Sciatic nerve (tissue), 2 donors: ENCODE measurements at regions not wholly inside any gene's neighbourhood (a gene's known extent, or its start where the extent isn't known, plus 50 kb on each side); places are given as distances from the start of the nearest gene placed in this dataset.
"Not testable (repeated sequence)": the region's sequence is repeated elsewhere in the genome, so short reads cannot be mapped to it uniquely, and the experiment has no call there.

Source experiments
- ATAC-seq: fragments of 200-7000 bp; cut with Tn5 transposase; one replicate; pipeline ENCODE4 v1.9.1; 2020; ENCODE audit warnings: mild to moderate bottlenecking, moderate library complexity
- DNase-seq: peaks from one replicate; pipeline ENCODE4 v3.0.0-alpha.2; 2020; ENCODE audit warnings: low spot score
- intact Hi-C: fragments of 100-400 bp; cut with DNase I; formaldehyde crosslinking; loops from one replicate; pipeline ENCODE4 v1.14.2; 2022
- donor health status: DM: no; HTN: no; CAD: no.
- donor health status: DM: no; HTN: no; CAD: no.

DNA sequence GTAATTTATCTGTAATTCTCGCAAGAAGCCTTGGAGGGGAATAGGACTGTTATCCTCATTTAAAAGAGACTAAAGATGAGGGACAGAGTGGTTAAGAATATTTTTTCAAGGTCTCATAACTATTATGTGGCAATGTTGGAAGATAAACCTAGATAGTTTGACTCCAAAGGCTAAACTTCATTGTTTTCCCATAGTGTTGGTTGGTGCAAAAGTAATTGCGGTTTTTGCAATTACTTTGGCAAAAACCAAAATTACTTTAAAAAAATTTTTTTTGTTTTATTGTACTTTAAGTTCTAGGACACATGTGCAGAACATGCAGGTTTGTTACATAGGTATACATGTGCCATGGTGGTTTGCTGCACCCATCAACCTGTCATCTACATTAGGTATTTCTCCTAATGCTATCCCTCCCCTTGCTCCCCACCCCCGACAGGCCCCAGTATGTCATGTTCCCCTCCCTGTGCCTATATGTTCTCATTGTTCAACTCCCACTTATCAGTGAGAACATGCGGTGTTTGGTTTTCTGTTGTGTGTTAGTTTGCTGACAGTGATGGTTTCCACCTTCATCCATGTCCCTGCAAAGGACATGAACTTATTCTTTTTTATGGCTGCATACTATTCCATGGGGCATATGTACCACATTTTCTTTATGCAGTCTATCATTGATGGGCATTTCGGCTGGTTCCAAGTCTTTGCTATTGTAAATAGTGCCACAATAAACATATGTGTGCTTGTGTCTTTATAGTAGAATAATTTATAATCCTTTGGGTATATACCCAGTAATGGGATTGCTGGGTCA, 72.9 kb upstream of the TBX18 start:
- intact Hi-C loops, DNase-seq, ATAC-seq: not testable (repeated sequence)

DNA sequence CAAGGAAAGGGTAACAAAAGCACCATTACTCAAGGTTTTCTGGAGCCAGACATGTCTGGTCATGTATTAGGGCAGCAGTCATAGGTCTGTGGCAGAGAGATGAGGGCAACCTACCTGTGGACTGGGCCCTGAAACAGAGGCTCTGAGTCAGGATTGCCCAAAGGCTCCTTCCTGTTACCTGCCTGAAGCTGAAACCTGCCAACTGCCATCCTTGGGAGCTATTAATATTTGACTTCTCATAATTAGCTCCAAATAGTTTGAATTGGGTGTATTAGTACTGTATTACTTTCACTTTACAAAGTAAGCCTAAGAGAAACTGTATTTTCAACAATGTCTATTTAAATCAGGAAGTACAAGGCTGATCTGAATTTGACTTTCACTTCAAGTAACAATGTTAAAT, 72.0 kb upstream of the TBX18 start:
- ATAC-seq, result no peak

DNA sequence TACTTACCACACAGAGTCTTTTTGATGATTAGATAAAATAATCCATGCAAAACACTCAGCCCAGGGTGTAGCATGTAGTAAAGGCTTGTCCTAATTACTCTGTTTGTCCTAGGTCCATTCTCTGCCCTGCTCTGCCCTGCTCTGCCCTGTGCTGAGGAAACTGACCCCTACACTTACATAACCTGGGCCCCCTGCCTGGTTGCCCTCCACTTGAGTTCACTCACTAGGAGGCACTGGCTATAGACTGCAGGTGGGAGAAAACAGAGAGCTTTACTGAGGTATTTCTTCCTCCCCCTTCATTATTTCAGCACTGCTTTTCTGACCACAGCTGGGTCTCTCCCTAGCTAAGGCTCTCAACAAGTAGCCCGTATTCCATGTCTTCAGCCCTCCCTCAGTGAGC, 70.9 kb upstream of the TBX18 start:
- DNase-seq (no peak), ATAC-seq (no peak)
- intact Hi-C loops, result no loop called here

More for the DNA sequence above, 72.0 kb upstream of the TBX18 start:
- DNase-seq, result no peak
- intact Hi-C loops, result no loop called here

DNA sequence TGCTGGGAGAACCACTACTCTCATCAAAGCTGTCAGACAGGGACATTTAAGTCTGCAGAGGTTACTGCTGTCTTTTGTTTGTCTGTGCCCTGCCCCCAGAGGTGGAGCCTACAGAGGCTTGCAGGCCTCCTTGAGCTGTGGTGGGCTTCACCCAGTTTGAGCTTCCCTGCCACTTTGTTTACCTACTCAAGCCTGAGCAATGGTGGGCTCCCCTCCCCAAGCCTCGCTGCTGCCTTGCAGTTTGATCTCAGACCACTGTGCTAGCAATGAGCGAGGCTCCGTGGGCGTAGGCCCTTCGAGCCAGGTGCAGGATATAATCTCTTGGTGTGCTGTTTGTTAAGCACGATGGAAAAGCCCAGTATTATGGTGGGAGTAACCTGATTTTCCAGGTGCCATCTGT, 67.5 kb upstream of the TBX18 start:
- ATAC-seq, DNase-seq, intact Hi-C loops: not testable (repeated sequence)

DNA sequence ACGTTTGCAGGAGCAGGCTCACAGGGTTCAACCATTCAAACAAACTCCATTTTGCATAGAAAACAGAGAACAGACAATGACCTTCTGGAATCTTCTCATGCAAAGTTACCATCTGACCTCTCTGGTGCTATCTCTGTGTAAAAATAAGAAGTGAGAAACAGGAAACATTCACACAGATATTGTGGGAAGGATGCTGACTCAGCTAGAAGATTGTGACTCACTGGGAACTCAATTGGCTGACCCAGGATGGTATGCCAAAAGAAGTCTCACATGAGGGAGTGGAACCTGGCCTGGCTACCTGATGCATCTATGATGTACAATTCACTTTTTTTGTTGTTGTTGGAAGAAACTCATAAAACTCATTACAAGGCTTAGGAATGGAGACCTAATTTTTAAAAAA, 61.1 kb upstream of the TBX18 start:
- ATAC-seq, result no peak
- intact Hi-C loops, result no loop called here
- no peak for DNase-seq

DNA sequence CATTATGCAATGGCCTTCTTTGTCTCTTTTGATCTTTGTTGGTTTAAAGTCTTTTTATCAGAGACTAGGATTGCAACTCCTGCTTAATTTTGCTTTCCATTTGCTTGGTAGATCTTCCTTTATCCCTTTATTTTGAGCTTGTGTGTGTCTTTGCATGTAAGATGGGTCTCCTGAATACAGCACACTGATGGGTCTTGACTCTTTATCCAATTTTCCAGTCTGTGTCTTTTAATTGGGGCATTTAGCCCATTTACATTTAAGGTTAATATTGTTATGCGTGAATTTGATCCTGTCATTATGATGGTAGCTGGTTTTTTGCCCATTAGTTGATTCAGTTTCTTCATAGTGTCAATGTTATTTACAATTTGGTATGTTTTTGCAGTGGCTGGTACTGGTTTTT, 56.9 kb upstream of the TBX18 start:
- intact Hi-C loops, ATAC-seq, DNase-seq: not testable (repeated sequence)

DNA sequence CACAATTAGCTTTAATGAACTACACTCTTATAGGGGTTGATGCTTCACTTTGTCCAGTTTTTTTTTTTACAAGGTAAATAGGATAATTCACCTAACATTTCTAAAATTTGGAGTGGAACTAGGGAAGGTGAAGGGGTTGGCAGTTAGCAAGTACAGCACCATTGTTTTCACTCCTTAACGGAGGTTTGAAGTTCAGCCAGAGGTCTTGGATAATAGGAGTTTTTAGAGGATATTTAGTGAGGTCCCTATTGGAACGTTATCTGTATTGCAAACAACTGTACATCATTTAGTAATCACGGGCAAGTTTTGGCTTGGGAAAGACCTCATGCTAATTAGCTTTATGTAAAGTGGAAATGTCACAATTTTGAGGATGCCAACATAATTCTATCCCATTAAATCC, 52.3 kb upstream of the TBX18 start:
- intact Hi-C loops, result no loop called here
- DNase-seq, result no peak
- ATAC-seq, result no peak

DNA sequence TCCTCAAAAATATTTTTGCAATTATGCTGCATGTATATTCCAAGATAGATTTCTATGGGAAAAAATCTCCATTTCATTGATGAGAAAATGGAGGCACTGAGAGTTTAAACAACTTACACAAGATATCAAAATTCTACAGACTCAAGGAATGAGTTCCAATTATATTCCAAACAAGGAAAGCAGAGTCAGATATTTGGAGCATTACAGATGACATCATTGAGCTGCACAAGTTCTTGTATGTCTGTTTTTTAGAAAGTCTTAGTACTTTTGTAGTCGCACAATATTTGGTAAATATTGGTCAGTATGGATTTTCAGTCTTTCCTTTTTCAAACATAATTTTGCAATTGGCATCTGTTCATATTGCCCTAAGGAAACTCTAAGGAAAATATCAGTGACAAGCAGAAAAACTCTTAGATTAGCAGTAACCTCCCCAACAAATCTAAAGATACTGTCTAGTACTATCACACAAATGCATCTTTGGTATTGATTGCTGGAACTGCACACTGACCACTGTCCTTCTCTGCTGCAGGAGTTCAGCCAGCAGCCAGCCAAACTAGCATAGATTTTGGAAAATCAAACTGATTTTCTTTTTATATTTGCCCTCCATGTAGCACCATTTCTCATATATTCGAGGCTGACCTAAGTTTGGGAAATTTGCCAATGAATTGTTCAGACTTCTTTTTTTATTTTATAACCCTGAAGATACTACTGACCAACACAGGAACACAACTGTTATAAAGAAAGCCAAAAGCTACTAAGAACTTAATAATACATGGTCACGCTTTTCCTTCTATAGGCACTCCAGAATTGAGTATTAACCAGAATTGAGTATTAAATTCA, 51.7 kb upstream of the TBX18 start:
- intact Hi-C loops, result no loop called here
- DNase-seq (no peak), ATAC-seq (no peak)
